Spleen (tissue), 11 donors: ENCODE measurements at regions not wholly inside any gene's neighbourhood (a gene's known extent, or its start where the extent isn't known, plus 50 kb on each side); places are given as distances from the start of the nearest gene placed in this dataset.
"Not testable (repeated sequence)": the region's sequence is repeated elsewhere in the genome, so short reads cannot be mapped to it uniquely, and the experiment has no call there.

Source experiments
- DNase-seq: peaks from one replicate; pipeline ENCODE4 v3.0.0-alpha.2; 2020
- H3K27ac ChIP-seq, 8 donors: fragments of 200-600 bp; sonication (generic) in 7 of 8; 1 replicate in 4 of 8; 2 replicates in 4 of 8; pipeline versions ENCODE4 v1.5.0 to v1.8.0; 2016 to 2021; ENCODE audit warnings: inconsistent platforms in 4 of 8, mild to moderate bottlenecking in 4 of 8, moderate library complexity in 1 of 8
- H3K27me3 ChIP-seq, 7 donors: fragments of 200-600 bp; sonication (generic) in 6 of 7; replicated peaks in 1 of 7; 1 replicate in 4 of 7; 2 replicates in 3 of 7; pipeline versions ENCODE4 v1.5.0 to v1.8.0; 2016 to 2021; ENCODE audit warnings: inconsistent platforms in 3 of 7, mild to moderate bottlenecking in 1 of 7
- H3K36me3 ChIP-seq, 6 donors: fragments of 200-600 bp; sonication (generic) in 5 of 6; 1 replicate in 4 of 6; 2 replicates in 2 of 6; pipeline versions ENCODE4 v1.5.0 to v1.8.0; 2016 to 2021; ENCODE audit warnings: inconsistent platforms in 2 of 6
- H3K4me1 ChIP-seq, 6 donors: fragments of 200-600 bp; sonication (generic) in 5 of 6; 1 replicate in 3 of 6; 2 replicates in 3 of 6; pipeline versions ENCODE4 v1.5.0 to v1.8.0; 2016 to 2021; ENCODE audit warnings: inconsistent platforms in 3 of 6
- H3K4me3 ChIP-seq, 8 donors: fragments of 200-600 bp; sonication (generic) in 7 of 8; 1 replicate in 4 of 8; 2 replicates in 4 of 8; pipeline versions ENCODE4 v1.5.0 to v1.8.0; 2016 to 2021; ENCODE audit warnings: inconsistent platforms in 4 of 8, mild to moderate bottlenecking in 4 of 8, moderate library complexity in 2 of 8
- H3K9me3 ChIP-seq, 8 donors: fragments of 200-600 bp; sonication (generic) in 7 of 8; 1 replicate in 4 of 8; 2 replicates in 4 of 8; pipeline versions ENCODE4 v1.5.0 to v1.8.0; 2016 to 2021; ENCODE audit warnings: inconsistent platforms in 4 of 8
- whole genome bisulfite sequencing, 5 donors: extraction: QIAGEN DNeasy Blood & Tissue Kit in 3 of 5; methylation state at CpG; one replicate each; pipeline versions ENCODE4 v1.1.5 to v1.1.7; 2013 to 2018; 5-methylcytosine and 5-hydroxymethylcytosine counted together
- intact Hi-C: fragments of 100-400 bp; cut with DNase I; formaldehyde crosslinking; loops from one replicate; pipeline ENCODE4 v1.15.0; 2023; ENCODE audit warnings: low total_unique reads
- donor health status: healthy with polysubstance abuse.
- donor health status: DM: no; HTN: no; CAD: no; lungs with moderate emphysema.
- donor health status: DM: no; HTN: no; CAD: no.
- donor health status: Bipolar disorder and iron deficiency.
- donor health status: healthy.
- donor health status: DM: no; HTN: no; CAD: no.
- donor health status: DM: yes; HTN: yes; CAD: no.

- H3K27ac ChIP-seq, intact Hi-C loops, H3K27me3 ChIP-seq, H3K9me3 ChIP-seq, H3K4me1 ChIP-seq, H3K4me3 ChIP-seq, H3K36me3 ChIP-seq: not testable (repeated sequence)
- DNase-seq, result peak; percentile 34
- 72 to 87% (median 82%) methylated on average over 7 to 10 of the region's 10 CpGs for WGBS, 5 donors
Measured at GRCh38 chr9:66601472-66601871, 299.1 kb upstream of the ZNF658 start.

- DNase-seq, result peak; percentile 4
- H3K36me3 ChIP-seq, H3K27me3 ChIP-seq, H3K9me3 ChIP-seq, intact Hi-C loops, H3K27ac ChIP-seq, H3K4me1 ChIP-seq, H3K4me3 ChIP-seq: not testable (repeated sequence)
- 60 to 80% (median 70%) methylated on average over 2 to 5 of the region's 22 CpGs; no CpG with 5 or more reads in 1 of the 5 donors for WGBS, 5 donors
Measured at GRCh38 chr9:66631521-66632046, 268.9 kb upstream of the ZNF658 start.

DNA sequence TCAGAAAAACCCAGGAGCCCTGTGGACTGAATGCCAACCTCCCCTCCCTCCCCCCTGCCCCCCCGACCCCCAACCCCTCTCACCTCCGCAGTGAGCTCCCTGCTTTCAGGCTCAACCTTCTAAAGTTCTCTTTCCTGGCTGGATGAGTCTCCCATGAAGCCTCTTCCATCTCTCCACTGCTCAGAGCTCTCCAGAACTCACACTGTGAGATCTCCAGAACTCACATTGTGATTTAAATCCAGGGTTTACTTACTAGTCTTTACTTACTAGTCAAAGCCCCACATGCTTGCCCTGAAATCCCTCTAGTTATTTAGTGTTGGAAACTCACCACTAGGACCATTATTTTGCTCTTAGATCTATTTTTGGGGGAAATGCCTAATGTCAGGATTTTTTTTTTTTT, 252.8 kb upstream of the ZNF658 start:
- WGBS, 5 donors, result no CpG with 5 or more reads among the region's 2 CpGs
- intact Hi-C loops, H3K36me3 ChIP-seq, H3K4me1 ChIP-seq, H3K27ac ChIP-seq, DNase-seq, H3K4me3 ChIP-seq, H3K9me3 ChIP-seq, H3K27me3 ChIP-seq: not testable (repeated sequence)

DNA sequence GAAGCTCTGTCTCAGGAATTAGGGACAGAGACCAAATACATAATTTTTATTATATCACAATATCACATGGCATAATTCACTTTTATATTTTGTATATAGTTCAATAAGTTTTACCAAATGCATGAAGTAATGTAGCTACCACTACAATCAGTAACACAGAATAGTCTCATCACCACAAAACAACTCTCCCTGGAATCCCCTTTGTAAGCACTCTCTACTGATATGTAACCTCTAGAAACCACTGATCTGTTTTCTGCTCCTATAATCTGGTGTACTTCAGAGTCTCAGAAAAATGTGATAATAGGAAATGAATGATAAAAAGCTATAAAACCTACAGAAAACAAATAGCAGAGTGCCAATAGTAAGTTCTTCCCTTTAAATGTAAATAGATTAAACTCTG, 210.3 kb upstream of the ZNF658 start:
- H3K36me3 ChIP-seq, H3K27ac ChIP-seq, intact Hi-C loops, H3K9me3 ChIP-seq, DNase-seq, H3K4me3 ChIP-seq, H3K27me3 ChIP-seq, H3K4me1 ChIP-seq: not testable (repeated sequence)

- H3K9me3 ChIP-seq, H3K36me3 ChIP-seq, H3K4me1 ChIP-seq, H3K4me3 ChIP-seq, H3K27ac ChIP-seq, H3K27me3 ChIP-seq, DNase-seq, intact Hi-C loops: not testable (repeated sequence)
- 13 to 47% (median 33%) methylated on average over 1 to 2 of the region's 6 CpGs; no CpG with 5 or more reads in 2 of the 5 donors for WGBS, 5 donors
Measured at GRCh38 chr9:66695561-66696240, 204.8 kb upstream of the ZNF658 start.

DNA sequence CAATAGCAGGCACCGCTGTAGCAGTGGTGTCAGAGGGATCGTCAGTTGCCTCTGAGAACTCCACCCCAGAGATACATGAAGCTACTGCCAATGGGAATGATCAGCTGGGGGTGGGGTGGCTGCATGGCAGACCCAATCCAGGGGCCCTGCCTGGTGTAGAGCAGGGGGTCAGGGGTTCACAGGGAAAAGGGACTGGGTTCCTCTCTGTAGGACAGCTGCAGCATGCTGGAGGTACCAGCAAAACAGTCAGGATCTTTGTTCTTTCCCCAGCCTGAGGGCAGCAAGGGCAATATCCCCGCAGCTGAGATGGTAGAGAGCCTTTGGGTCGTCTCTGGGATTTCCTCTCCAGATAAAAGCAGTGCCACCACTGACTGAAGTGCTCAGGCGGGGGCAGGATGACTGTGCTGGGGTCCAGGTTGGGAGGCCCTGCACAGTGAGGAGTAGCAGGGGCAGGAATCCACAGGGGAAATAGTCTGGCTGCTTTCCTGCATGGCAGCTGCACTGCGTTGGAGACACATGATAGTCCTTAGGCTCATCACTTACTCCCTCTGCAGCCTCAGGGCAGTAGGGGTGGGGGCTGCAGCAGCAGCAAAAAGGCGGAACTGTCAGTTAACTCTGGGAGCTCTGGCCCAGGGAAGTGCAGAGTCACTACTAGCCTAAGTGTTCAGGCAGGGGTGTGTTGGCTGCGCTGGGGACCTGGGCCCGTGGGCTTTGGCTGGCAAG, 203.0 kb upstream of the ZNF658 start:
- H3K4me3 ChIP-seq, H3K36me3 ChIP-seq, H3K4me1 ChIP-seq, H3K27me3 ChIP-seq, H3K27ac ChIP-seq, DNase-seq, intact Hi-C loops, H3K9me3 ChIP-seq: not testable (repeated sequence)
- WGBS, 5 donors, result no CpG with 5 or more reads among the region's 9 CpGs

DNA sequence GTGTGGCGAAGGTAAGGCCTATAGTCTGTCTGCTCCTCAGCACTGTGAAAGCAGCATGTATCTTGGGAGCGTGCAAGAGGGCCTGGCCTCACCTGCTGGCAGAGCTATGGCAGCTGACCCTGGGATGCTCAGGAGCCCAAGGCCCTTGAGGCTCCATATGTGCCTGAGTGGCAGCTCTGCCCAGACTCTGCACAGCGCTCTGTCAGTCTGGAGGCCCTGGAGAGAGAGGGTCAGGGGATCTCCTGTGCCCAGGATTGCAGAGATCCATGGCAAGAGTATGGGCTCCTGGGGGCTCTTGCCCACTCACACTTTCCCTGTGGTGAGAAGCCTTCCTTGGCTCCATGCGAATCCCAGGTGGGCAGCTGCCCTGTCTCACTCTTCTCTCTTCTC, 202.5 kb upstream of the ZNF658 start:
- H3K4me1 ChIP-seq, H3K9me3 ChIP-seq, DNase-seq, intact Hi-C loops, H3K27me3 ChIP-seq, H3K4me3 ChIP-seq, H3K27ac ChIP-seq, H3K36me3 ChIP-seq: not testable (repeated sequence)
- WGBS, 5 donors, result 67% methylated on average over 1 of the region's 4 CpGs; no CpG with 5 or more reads in 4 of the 5 donors

- DNase-seq, H3K4me3 ChIP-seq, H3K27ac ChIP-seq, H3K27me3 ChIP-seq, H3K9me3 ChIP-seq, intact Hi-C loops, H3K36me3 ChIP-seq, H3K4me1 ChIP-seq: not testable (repeated sequence)
- WGBS, 5 donors, result 55 to 92% (median 71%) methylated on average over 1 of the region's 3 CpGs
Measured at GRCh38 chr9:66701411-66702377, 198.8 kb upstream of the ZNF658 start.

GRCh38 chr9:66711553-66711952, 189.0 kb upstream of the ZNF658 start:
- WGBS, 5 donors, result no CpG with 5 or more reads among the region's 6 CpGs
- H3K27ac ChIP-seq, H3K4me3 ChIP-seq, H3K36me3 ChIP-seq, H3K9me3 ChIP-seq, H3K4me1 ChIP-seq, intact Hi-C loops, DNase-seq, H3K27me3 ChIP-seq: not testable (repeated sequence)

GRCh38 chr9:66712870-66713269, 187.7 kb upstream of the ZNF658 start:
- H3K4me1 ChIP-seq, H3K4me3 ChIP-seq, H3K27ac ChIP-seq, H3K36me3 ChIP-seq, intact Hi-C loops, H3K9me3 ChIP-seq, DNase-seq, H3K27me3 ChIP-seq: not testable (repeated sequence)
- WGBS, 5 donors, result no CpG with 5 or more reads among the region's 1 CpG

GRCh38 chr9:66713552-66713951, 187.0 kb upstream of the ZNF658 start:
- H3K9me3 ChIP-seq, H3K4me1 ChIP-seq, DNase-seq, H3K36me3 ChIP-seq, H3K27me3 ChIP-seq, H3K27ac ChIP-seq, H3K4me3 ChIP-seq, intact Hi-C loops: not testable (repeated sequence)
- no CpG with 5 or more reads among the region's 8 CpGs for WGBS, 5 donors
